GM12873 (cell line): ENCODE measurements at regions not wholly inside any gene's neighbourhood (a gene's known extent, or its start where the extent isn't known, plus 50 kb on each side); places are given as distances from the start of the nearest gene placed in this dataset.

ENCODE experiments used
- CTCF ChIP-seq: IDR thresholded peaks from 2 replicates; pipeline ENCODE4 v1.5.1; 2012; ENCODE audit warnings: low read depth, mild to moderate bottlenecking, moderate library complexity, low read length, control low read depth; ENCODE audit not compliant: insufficient read depth; ENCODE audit errors: missing control alignments

GRCh38 chr2:177331466-177331997 is 61.0 kb upstream of the AGPS start:
- no peak for TF ChIP-seq CTCF

GRCh38 chr2:177332026-177332991 is 60.3 kb upstream of the AGPS start:
- peak; percentile 66 for TF ChIP-seq CTCF

GRCh38 chr2:177332992-177333388 is 59.6 kb upstream of the AGPS start:
- TF ChIP-seq CTCF, result no peak

GRCh38 chr2:177334940-177335543 is 57.5 kb upstream of the AGPS start:
- peak; percentile 85 for TF ChIP-seq CTCF

GRCh38 chr2:177335917-177336450 is 56.6 kb upstream of the AGPS start:
- TF ChIP-seq CTCF, result no peak

GRCh38 chr2:177338177-177338721 is 54.3 kb upstream of the AGPS start:
- no peak for TF ChIP-seq CTCF

GRCh38 chr2:177340158-177340557 is 52.4 kb upstream of the AGPS start:
- TF ChIP-seq CTCF, result no peak
